Heart left ventricle (tissue), 16 donors: ENCODE measurements at regions not wholly inside any gene's neighbourhood (a gene's known extent, or its start where the extent isn't known, plus 50 kb on each side); places are given as distances from the start of the nearest gene placed in this dataset.

Experiments used
- ATAC-seq, 4 donors: fragments of 200-7000 bp; cut with Tn5 transposase; one replicate each; pipeline ENCODE4 v1.9.1; 2020 to 2022; ENCODE audit warnings: moderate library complexity in 4 of 4, mild to moderate bottlenecking in 3 of 4, moderate number of reproducible peaks in 1 of 4
- DNase-seq, 5 donors: peaks; one replicate each; pipeline ENCODE4 v3.0.0-alpha.2; 2020
- H3K27ac ChIP-seq, 12 donors: fragments of 200-600 bp; sonication (generic) in 4 of 12; one replicate each; pipeline versions ENCODE4 v1.5.0 to v1.8.0; 2016 to 2022; ENCODE audit warnings: mild to moderate bottlenecking in 2 of 12
- H3K27me3 ChIP-seq, 9 donors: fragments of 200-600 bp; sonication (generic) in 2 of 9; one replicate each; pipeline versions ENCODE4 v1.5.1 to v1.8.0; 2016 to 2022; ENCODE audit warnings: mild to moderate bottlenecking in 3 of 9
- H3K36me3 ChIP-seq, 9 donors: fragments of 200-600 bp; sonication (generic) in 2 of 9; one replicate each; pipeline versions ENCODE4 v1.5.0 to v1.8.0; 2018 to 2022; ENCODE audit warnings: mild to moderate bottlenecking in 2 of 9
- H3K4me1 ChIP-seq, 12 donors: fragments of 200-600 bp; sonication (generic) in 4 of 12; one replicate each; pipeline versions ENCODE4 v1.5.0 to v1.8.0; 2016 to 2022; ENCODE audit warnings: mild to moderate bottlenecking in 3 of 12
- H3K4me3 ChIP-seq, 12 donors: fragments of 200-600 bp; sonication (generic) in 4 of 12; one replicate each; pipeline versions ENCODE4 v1.5.0 to v1.8.0; 2017 to 2022; ENCODE audit warnings: mild to moderate bottlenecking in 9 of 12, moderate library complexity in 4 of 12
- H3K9me3 ChIP-seq, 12 donors: fragments of 200-600 bp; sonication (generic) in 4 of 12; one replicate each; pipeline versions ENCODE4 v1.5.0 to v1.8.0; 2016 to 2022; ENCODE audit warnings: mild to moderate bottlenecking in 1 of 12
- POLR2A ChIP-seq, 2 donors: fragments of 450-650 bp; IDR thresholded peaks; one replicate each; pipeline ENCODE4 v1.6.1; 2017; ENCODE audit warnings: antibody characterized with exemption in 2 of 2, mild to moderate bottlenecking in 2 of 2, moderate library complexity in 2 of 2
- WGBS, 4 donors: extraction: QIAGEN DNeasy Blood & Tissue Kit in 2 of 4; methylation state at CpG; one replicate each; pipeline versions ENCODE4 v1.1.5 to v1.1.7; 2013 to 2018; 5-methylcytosine and 5-hydroxymethylcytosine counted together
- intact Hi-C, 10 donors: fragments of 100-400 bp; cut with DNase I; formaldehyde crosslinking; loops; one replicate each; pipeline versions ENCODE4 v1.11.1 to v1.14.2; 2022
- TF ChIP-seq, protein P1 (sequence below), 12 donors: fragments of 200-600 bp; sonication (generic) in 4 of 12; IDR thresholded peaks; one replicate each; pipeline versions ENCODE4 v1.5.0 to v1.8.0; 2018 to 2022; ENCODE audit warnings: antibody characterized with exemption in 12 of 12, mild to moderate bottlenecking in 5 of 12
- donor health status: ischemic (EF 13 %, LVEDD 7.1; RV severe dilation, severe dysfunction).
- donor health status: healthy with polysubstance abuse.
- donor health status: DM: no; HTN: yes; CAD: no.
- donor health status: DM: no; HTN: no; CAD: no.
- donor health status: ischemic (EF 25% LVEDD 6.9; RV normal size, moderate dysfunction).
- donor health status: ischemic (EF 25% LVEDD 5.7; RV mildly dilated, moderate dysfunction).
- donor health status: healthy.
- donor health status: DM: yes; HTN: yes; CAD: no.
- donor health status: ischemic (EF 35%, LVEDD 5.7; RV mildly dilated, moderate dysfunction).
- donor health status: nonischemic (EF 11% LVEDD 7.7; RV severe dilation, severe dysfunction).
- donor health status: DM: yes; HTN: yes; CAD: no.
- donor health status: PGD.
- donor health status: ischemic (EF 29% LVEDD 5.4; RV normal size, mild dysfunction).
- donor health status: nonischemic (EF 23%, LVEDD 6.1; RV moderate dilation, normal function).

- TF ChIP-seq, protein P1, sequence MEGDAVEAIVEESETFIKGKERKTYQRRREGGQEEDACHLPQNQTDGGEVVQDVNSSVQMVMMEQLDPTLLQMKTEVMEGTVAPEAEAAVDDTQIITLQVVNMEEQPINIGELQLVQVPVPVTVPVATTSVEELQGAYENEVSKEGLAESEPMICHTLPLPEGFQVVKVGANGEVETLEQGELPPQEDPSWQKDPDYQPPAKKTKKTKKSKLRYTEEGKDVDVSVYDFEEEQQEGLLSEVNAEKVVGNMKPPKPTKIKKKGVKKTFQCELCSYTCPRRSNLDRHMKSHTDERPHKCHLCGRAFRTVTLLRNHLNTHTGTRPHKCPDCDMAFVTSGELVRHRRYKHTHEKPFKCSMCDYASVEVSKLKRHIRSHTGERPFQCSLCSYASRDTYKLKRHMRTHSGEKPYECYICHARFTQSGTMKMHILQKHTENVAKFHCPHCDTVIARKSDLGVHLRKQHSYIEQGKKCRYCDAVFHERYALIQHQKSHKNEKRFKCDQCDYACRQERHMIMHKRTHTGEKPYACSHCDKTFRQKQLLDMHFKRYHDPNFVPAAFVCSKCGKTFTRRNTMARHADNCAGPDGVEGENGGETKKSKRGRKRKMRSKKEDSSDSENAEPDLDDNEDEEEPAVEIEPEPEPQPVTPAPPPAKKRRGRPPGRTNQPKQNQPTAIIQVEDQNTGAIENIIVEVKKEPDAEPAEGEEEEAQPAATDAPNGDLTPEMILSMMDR (IDR thresholded peaks at IDR 0.05) = no peak
- no peak for TF ChIP-seq POLR2A (IDR thresholded peaks at IDR 0.05)
- DNase-seq = no peak
- H3K9me3 ChIP-seq = no peaks in the 10 kb centered on the region
- no peak overlapping the region for H3K4me3 ChIP-seq
- no peaks in the 10 kb centered on the region for H3K27me3 ChIP-seq
- H3K36me3 ChIP-seq = no peaks in the 10 kb centered on the region
- ATAC-seq = no peak
- WGBS, 4 donors = 46 to 50% (median 49%) methylated on average over 5 of the region's 5 CpGs
- intact Hi-C loops = no loop called here
- H3K4me1 ChIP-seq = peaks cover 0 to 3% (median 0%) of the 10 kb centered on the region in 12 donors
- H3K27ac ChIP-seq = no peak overlapping the region
Measured at GRCh38 chrX:96002431-96002830, 682.2 kb upstream of the DIAPH2 start.

DNA sequence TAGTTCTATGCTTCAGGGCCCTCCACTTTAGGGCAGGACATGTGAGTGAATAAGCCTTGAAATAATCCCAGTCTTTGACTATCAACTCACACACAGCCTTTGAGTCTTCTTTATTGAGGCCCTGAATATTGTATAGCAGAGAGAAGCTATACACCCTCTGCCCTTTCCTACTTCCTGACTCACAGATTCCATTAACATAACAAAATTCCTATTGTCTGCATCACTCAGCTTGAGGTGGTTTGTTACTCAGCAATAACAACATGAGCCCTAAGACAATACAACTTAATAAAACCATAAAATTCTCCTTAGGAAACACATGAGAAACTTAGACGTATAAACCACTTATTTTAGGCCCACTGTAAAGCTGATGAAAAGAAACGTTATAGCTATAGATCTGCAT lies 680.3 kb upstream of the DIAPH2 start:
- ATAC-seq = no peak
- 55 to 70% (median 64%) methylated on average over 2 of the region's 2 CpGs for WGBS, 4 donors
- Histone ChIP-seq H3K4me3 (no peak overlapping the region), H3K27ac (no peak overlapping the region), H3K9me3 (peaks cover 0 to 3% (median 0%) of the 10 kb centered on the region in 12 donors), H3K36me3 (no peaks in the 10 kb centered on the region), H3K4me1 (peaks cover 0 to 3% (median 0%) of the 10 kb centered on the region in 12 donors), H3K27me3 (no peaks in the 10 kb centered on the region)
- DNase-seq = no peak
- intact Hi-C loops = no loop called here
- TF ChIP-seq POLR2A (IDR thresholded peaks at IDR 0.05) = no peak
- TF ChIP-seq, protein P1 (IDR thresholded peaks at IDR 0.05) = no peak

- H3K9me3 ChIP-seq = peaks cover 0 to 7% (median 0%) of the 10 kb centered on the region in 12 donors
- intact Hi-C loops = no loop called here
- DNase-seq = no peak
- no peaks in the 10 kb centered on the region for H3K27me3 ChIP-seq
- no peak for ATAC-seq
- TF ChIP-seq POLR2A (IDR thresholded peaks at IDR 0.05) = no peak
- TF ChIP-seq, protein P1 (IDR thresholded peaks at IDR 0.05) = no peak
- peaks cover 0 to 3% (median 0%) of the 10 kb centered on the region in 12 donors for H3K4me1 ChIP-seq
- H3K4me3 ChIP-seq = no peak overlapping the region
- WGBS, 4 donors = 65 to 73% (median 66%) methylated on average over 3 to 4 of the region's 4 CpGs
- H3K36me3 ChIP-seq = no peaks in the 10 kb centered on the region
- no peak overlapping the region for H3K27ac ChIP-seq
Measured at GRCh38 chrX:96006281-96006680, 678.4 kb upstream of the DIAPH2 start.

DNA sequence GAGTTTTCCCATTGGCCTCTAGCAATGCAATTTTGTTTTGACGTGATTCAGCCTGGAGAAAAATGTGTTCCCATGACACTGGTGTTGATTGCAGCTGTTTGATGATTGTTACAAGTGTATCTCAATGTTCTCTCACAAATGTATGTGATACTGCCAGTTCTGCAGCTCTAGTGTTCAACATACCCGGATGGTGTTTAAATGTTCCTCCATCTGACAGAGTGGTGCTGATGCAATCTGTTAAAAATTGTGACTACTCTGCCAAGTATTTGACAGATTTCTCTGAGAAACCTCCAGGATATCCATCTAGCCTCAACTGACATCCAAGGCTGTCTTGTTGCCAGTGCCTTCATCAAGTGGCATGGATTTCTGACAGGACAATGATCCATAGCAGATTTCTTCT lies 657.2 kb upstream of the DIAPH2 start:
- ATAC-seq = peak in 1 of 4 donors; percentile 47
- peaks cover 0 to 21% (median 0%) of the 10 kb centered on the region in 12 donors for H3K9me3 ChIP-seq
- no peaks in the 10 kb centered on the region for H3K27me3 ChIP-seq
- no peaks in the 10 kb centered on the region for H3K36me3 ChIP-seq
- H3K4me3 ChIP-seq = no peak overlapping the region
- intact Hi-C loops = no loop called here
- TF ChIP-seq, protein P1 (IDR thresholded peaks at IDR 0.05) = no peak
- TF ChIP-seq POLR2A (IDR thresholded peaks at IDR 0.05) = no peak
- no peak overlapping the region for H3K27ac ChIP-seq
- no peaks in the 10 kb centered on the region for H3K4me1 ChIP-seq
- WGBS, 4 donors = 40 to 68% (median 47%) methylated on average over 2 of the region's 2 CpGs
- DNase-seq = no peak
